Suprapubic skin (tissue), 4 donors: ENCODE measurements at regions not wholly inside any gene's neighbourhood (a gene's known extent, or its start where the extent isn't known, plus 50 kb on each side); places are given as distances from the start of the nearest gene placed in this dataset.

Source experiments
- DNase-seq, 2 donors: peaks; one replicate each; pipeline ENCODE4 v3.0.0-alpha.2; 2019; ENCODE audit warnings: low spot score in 2 of 2
- H3K27ac ChIP-seq: fragments of 200-600 bp; sonication (generic); one replicate; pipeline ENCODE4 v1.5.1; 2019
- H3K27me3 ChIP-seq: fragments of 200-600 bp; sonication (generic); one replicate; pipeline ENCODE4 v1.5.1; 2019
- H3K36me3 ChIP-seq: fragments of 200-600 bp; sonication (generic); one replicate; pipeline ENCODE4 v1.5.1; 2019
- H3K4me1 ChIP-seq: fragments of 200-600 bp; sonication (generic); one replicate; pipeline ENCODE4 v1.5.1; 2019
- H3K4me3 ChIP-seq: fragments of 200-600 bp; sonication (generic); one replicate; pipeline ENCODE4 v1.5.1; 2019; ENCODE audit warnings: mild to moderate bottlenecking
- H3K9me3 ChIP-seq: fragments of 200-600 bp; sonication (generic); one replicate; pipeline ENCODE4 v1.5.1; 2019
- EP300 ChIP-seq: sonication (generic); formaldehyde crosslinking; IDR thresholded peaks from one replicate; pipeline ENCODE4 v1.6.1; 2017; ENCODE audit warnings: antibody characterized with exemption
- POLR2A ChIP-seq, 2 donors: fragments of 450-650 bp; IDR thresholded peaks; one replicate each; pipeline ENCODE4 v1.6.1; 2017; ENCODE audit warnings: antibody characterized with exemption in 2 of 2, mild to moderate bottlenecking in 2 of 2, moderate library complexity in 2 of 2
- POLR2AphosphoS5 ChIP-seq, 3 donors: sonication (generic); formaldehyde crosslinking; IDR thresholded peaks; one replicate each; pipeline ENCODE4 v1.6.1; 2017; ENCODE audit warnings: antibody characterized with exemption in 3 of 3
- whole genome bisulfite sequencing: methylation state at CpG from one replicate; pipeline ENCODE4 v1.1.5; 2018; 5-methylcytosine and 5-hydroxymethylcytosine counted together
- TF ChIP-seq, protein P1 (sequence below), 2 donors: fragments of 200-600 bp in 1 of 2; fragments of 450-650 bp in 1 of 2; sonication (generic) in 1 of 2; IDR thresholded peaks; one replicate each; pipeline ENCODE4 v1.5.1; 2016 to 2019; ENCODE audit warnings: antibody characterized with exemption in 2 of 2, mild to moderate bottlenecking in 1 of 2, moderate library complexity in 1 of 2

DNA sequence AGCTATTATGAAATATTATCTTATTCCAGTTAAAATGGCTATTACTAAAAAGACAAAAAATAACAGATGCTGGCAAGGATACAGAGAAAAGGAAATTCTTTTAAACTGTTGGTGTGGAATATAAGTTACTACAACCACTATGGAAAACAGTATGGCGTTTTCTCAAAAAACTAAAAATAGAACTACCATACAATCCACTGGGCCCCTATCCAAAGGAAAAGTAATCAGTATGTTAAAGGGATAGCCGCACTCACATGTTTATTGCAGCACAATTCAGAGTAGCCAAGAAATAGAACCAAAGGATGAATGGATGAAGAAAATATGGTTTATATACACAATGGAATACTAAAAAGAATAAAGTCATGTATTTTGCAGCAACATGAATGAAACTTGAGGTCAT is 303.8 kb upstream of the ECI2 start:
- H3K4me3 ChIP-seq: no peak overlapping the region
- no peak for DNase-seq
- H3K27me3 ChIP-seq: no peaks in the 10 kb centered on the region
- H3K36me3 ChIP-seq: no peaks in the 10 kb centered on the region
- TF ChIP-seq POLR2AphosphoS5 (IDR thresholded peaks at IDR 0.05): no peak
- no peak for TF ChIP-seq POLR2A (IDR thresholded peaks at IDR 0.05)
- TF ChIP-seq, protein P1, sequence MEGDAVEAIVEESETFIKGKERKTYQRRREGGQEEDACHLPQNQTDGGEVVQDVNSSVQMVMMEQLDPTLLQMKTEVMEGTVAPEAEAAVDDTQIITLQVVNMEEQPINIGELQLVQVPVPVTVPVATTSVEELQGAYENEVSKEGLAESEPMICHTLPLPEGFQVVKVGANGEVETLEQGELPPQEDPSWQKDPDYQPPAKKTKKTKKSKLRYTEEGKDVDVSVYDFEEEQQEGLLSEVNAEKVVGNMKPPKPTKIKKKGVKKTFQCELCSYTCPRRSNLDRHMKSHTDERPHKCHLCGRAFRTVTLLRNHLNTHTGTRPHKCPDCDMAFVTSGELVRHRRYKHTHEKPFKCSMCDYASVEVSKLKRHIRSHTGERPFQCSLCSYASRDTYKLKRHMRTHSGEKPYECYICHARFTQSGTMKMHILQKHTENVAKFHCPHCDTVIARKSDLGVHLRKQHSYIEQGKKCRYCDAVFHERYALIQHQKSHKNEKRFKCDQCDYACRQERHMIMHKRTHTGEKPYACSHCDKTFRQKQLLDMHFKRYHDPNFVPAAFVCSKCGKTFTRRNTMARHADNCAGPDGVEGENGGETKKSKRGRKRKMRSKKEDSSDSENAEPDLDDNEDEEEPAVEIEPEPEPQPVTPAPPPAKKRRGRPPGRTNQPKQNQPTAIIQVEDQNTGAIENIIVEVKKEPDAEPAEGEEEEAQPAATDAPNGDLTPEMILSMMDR (IDR thresholded peaks at IDR 0.05): no peak
- no peak for TF ChIP-seq EP300
- H3K4me1 ChIP-seq: no peaks in the 10 kb centered on the region
- 49% methylated on average over 2 of the region's 2 CpGs for WGBS
- H3K9me3 ChIP-seq: no peaks in the 10 kb centered on the region
- H3K27ac ChIP-seq: no peak overlapping the region

DNA sequence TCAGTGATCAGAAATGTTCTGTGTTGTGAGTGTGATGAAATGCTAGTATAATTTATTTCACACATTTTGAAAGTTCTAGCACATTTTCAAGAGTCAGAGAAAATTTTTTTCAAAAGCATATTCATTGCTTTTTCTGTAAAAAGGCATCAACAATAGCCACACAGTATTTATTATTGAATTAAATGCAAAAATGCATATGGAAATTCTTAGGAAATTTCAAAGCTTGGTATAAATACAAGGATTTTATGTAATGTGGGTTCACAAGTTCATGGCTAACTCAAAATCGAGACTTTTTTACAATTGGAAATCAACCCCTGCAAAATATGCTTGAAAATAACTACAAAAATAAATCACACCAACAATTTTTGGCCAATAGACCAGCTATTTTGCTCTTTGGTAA is 302.0 kb upstream of the ECI2 start:
- H3K4me3 ChIP-seq: no peak overlapping the region
- DNase-seq: no peak
- H3K27ac ChIP-seq: no peak overlapping the region
- H3K9me3 ChIP-seq: no peaks in the 10 kb centered on the region
- 65% methylated on average over 1 of the region's 1 CpG for WGBS
- no peaks in the 10 kb centered on the region for H3K4me1 ChIP-seq
- H3K36me3 ChIP-seq: no peaks in the 10 kb centered on the region
- TF ChIP-seq, protein P1 (IDR thresholded peaks at IDR 0.05): no peak
- TF ChIP-seq POLR2A (IDR thresholded peaks at IDR 0.05): no peak
- no peak for TF ChIP-seq POLR2AphosphoS5 (IDR thresholded peaks at IDR 0.05)
- no peak for TF ChIP-seq EP300
- no peaks in the 10 kb centered on the region for H3K27me3 ChIP-seq

DNA sequence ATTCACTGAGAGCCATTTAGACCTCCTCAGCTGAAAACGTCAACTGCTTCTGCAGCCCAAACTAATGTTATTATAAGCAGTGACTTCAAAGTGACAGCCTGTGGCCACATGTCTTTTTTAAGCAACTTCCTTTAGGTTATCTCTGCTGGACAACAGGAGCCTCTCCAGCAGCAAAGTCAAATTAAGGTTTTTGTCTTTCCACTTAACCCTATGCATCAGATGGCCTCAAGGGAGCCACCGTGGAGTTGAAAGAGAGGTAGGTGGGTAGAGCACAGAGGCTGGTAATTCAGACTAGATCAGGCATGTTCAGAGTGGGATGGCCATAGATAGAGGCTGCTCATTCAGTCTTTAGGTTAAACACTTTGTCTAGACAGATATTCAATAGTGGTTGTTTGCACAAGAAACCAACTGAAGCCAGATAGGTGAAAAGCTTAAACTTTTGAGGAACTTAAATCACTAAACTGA is 300.6 kb upstream of the ECI2 start:
- 54% methylated on average over 2 of the region's 2 CpGs for WGBS
- no peak for DNase-seq
- Histone ChIP-seq H3K4me3 (no peak overlapping the region), H3K4me1 (no peaks in the 10 kb centered on the region), H3K27me3 (no peaks in the 10 kb centered on the region), H3K36me3 (no peaks in the 10 kb centered on the region), H3K27ac (no peak overlapping the region), H3K9me3 (no peaks in the 10 kb centered on the region)
- TF ChIP-seq POLR2AphosphoS5 (IDR thresholded peaks at IDR 0.05) (no peak), EP300 (no peak), POLR2A (IDR thresholded peaks at IDR 0.05) (no peak)
- TF ChIP-seq, protein P1 (IDR thresholded peaks at IDR 0.05): no peak

DNA sequence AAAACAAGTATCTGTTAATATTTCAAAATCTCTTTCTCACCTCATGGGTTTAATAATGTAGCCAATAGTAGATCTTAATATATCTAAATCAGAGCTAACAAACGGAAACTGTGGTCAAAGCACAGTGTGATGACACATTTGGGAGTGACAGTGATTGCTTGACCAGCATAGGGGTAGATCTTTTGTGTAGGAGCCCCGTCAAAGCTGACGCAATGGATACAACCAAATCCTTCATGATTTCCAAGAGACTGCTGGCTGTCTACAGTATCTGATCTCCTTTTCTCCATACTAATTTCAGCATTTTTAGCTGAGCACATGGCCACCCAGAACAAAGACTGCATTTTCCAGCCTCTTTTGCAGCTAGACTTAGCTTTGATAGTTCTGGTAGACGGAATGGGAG is 299.3 kb upstream of the ECI2 start:
- WGBS: 91% methylated on average over 4 of the region's 4 CpGs
- Histone ChIP-seq H3K9me3 (no peaks in the 10 kb centered on the region), H3K27ac (no peak overlapping the region), H3K4me3 (no peak overlapping the region), H3K4me1 (no peaks in the 10 kb centered on the region), H3K27me3 (no peaks in the 10 kb centered on the region), H3K36me3 (no peaks in the 10 kb centered on the region)
- no peak for TF ChIP-seq POLR2A (IDR thresholded peaks at IDR 0.05)
- no peak for DNase-seq

DNA sequence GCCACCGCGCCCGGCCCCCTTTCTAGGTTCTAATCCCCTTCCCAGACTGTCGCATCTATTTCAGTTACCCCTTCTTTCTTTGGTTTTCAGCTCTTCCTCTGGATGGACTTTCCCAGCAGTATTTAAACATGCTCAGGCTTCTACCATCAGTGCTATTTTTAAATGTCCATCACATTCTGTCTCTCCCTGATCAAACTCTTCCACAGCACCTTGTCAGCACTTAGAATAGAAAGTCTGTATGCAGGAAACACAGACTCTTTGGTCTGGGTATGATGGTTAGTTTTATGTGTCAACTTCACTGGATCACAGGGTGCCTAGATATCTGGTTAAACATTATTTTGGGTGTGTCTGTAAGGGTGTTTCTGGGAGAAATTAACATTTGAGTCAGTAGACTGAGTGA is 297.8 kb upstream of the ECI2 start:
- Histone ChIP-seq H3K27ac (no peak overlapping the region), H3K4me1 (no peaks in the 10 kb centered on the region), H3K36me3 (no peaks in the 10 kb centered on the region), H3K4me3 (no peak overlapping the region), H3K27me3 (no peaks in the 10 kb centered on the region), H3K9me3 (no peaks in the 10 kb centered on the region)
- WGBS: 90% methylated on average over 4 of the region's 4 CpGs
- no peak for TF ChIP-seq POLR2AphosphoS5 (IDR thresholded peaks at IDR 0.05)
- TF ChIP-seq EP300: no peak
- no peak for TF ChIP-seq POLR2A (IDR thresholded peaks at IDR 0.05)
- TF ChIP-seq, protein P1 (IDR thresholded peaks at IDR 0.05): no peak
- no peak for DNase-seq

DNA sequence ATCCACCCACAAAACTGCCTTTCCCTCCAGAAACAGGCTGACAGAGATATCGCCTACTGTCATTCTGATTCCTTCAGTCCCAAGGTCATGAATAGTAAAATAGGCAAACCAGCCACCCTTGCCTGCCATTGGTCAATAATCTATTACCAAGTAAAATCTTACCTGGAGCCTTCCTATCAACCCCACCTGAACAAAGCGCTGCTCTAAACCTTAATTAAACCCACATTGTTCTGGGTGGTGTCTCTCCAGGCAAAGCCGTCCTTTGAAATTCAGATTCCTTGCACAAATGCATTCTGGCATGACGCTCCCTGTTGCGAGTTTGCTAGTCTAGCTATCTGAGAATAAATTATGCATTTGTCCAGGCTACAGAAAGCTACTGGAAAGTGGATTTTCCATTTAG is 291.6 kb upstream of the ECI2 start:
- WGBS: 91% methylated on average over 5 of the region's 5 CpGs

More for the DNA sequence above, 291.6 kb upstream of the ECI2 start:
- Histone ChIP-seq H3K9me3 (no peaks in the 10 kb centered on the region), H3K27ac (no peak overlapping the region), H3K27me3 (no peaks in the 10 kb centered on the region), H3K36me3 (no peaks in the 10 kb centered on the region), H3K4me1 (no peaks in the 10 kb centered on the region), H3K4me3 (no peak overlapping the region)
- no peak for TF ChIP-seq POLR2AphosphoS5 (IDR thresholded peaks at IDR 0.05)
- no peak for TF ChIP-seq EP300
- TF ChIP-seq, protein P1 (IDR thresholded peaks at IDR 0.05): no peak
- TF ChIP-seq POLR2A (IDR thresholded peaks at IDR 0.05): no peak
- no peak for DNase-seq
